ENCODE measurements at regions not wholly inside any gene's neighbourhood (a gene's known extent, or its start where the extent isn't known, plus 50 kb on each side); places are given as distances from the start of the nearest gene placed in this dataset.

DNA sequence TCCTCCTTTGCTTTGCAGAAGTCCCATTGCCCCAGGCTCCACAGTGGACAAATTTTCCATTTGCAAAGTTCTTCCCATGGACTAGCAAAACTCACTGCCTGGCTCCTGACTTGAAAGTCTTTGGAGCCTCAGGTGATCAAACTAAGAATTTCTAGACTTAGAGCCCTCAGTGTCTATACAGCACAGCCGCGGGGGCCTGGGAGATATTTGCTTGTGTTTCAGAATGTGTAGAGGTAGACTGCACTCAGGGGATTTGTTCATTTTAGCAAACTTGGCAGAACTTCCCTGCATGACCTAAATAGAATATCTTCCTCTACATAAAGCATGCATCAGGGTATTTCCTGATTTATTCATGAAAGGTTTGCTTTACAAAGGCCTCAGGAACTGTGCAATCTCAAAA is 384.2 kb upstream of the ZNF462 start:
- H3K36me3 ChIP-seq (replicated peaks in 1 of 2; ENCODE audit: insufficient read depth in 1 of 2, low read depth in 2 of 2), result no peaks in the 10 kb centered on the region
- no peaks in the 10 kb centered on the region for H3K4me1 ChIP-seq
- H3K27me3 ChIP-seq, result no peaks in the 10 kb centered on the region
- H3K4me3 ChIP-seq, result no peak overlapping the region
- 78 to 90% methylated on average over 2 of the region's 2 CpGs for WGBS, 2 donors
- ATAC-seq (no peak), DNase-seq (no peak)
- no peak for TF ChIP-seq POLR2A (IDR thresholded peaks at IDR 0.05)
- TF ChIP-seq, protein P1, sequence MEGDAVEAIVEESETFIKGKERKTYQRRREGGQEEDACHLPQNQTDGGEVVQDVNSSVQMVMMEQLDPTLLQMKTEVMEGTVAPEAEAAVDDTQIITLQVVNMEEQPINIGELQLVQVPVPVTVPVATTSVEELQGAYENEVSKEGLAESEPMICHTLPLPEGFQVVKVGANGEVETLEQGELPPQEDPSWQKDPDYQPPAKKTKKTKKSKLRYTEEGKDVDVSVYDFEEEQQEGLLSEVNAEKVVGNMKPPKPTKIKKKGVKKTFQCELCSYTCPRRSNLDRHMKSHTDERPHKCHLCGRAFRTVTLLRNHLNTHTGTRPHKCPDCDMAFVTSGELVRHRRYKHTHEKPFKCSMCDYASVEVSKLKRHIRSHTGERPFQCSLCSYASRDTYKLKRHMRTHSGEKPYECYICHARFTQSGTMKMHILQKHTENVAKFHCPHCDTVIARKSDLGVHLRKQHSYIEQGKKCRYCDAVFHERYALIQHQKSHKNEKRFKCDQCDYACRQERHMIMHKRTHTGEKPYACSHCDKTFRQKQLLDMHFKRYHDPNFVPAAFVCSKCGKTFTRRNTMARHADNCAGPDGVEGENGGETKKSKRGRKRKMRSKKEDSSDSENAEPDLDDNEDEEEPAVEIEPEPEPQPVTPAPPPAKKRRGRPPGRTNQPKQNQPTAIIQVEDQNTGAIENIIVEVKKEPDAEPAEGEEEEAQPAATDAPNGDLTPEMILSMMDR (IDR thresholded peaks at IDR 0.05), result no peak
- no peaks in the 10 kb centered on the region for H3K9me3 ChIP-seq
- intact Hi-C loops (cut with DNase I), result no loop called here
- no peak overlapping the region for H3K27ac ChIP-seq

- H3K4me3 ChIP-seq, result no peak overlapping the region
- no peaks in the 10 kb centered on the region for H3K4me1 ChIP-seq
- no peak for DNase-seq
- H3K36me3 ChIP-seq (replicated peaks in 1 of 2; ENCODE audit: insufficient read depth in 1 of 2, low read depth in 2 of 2), result no peaks in the 10 kb centered on the region
- H3K27ac ChIP-seq, result no peak overlapping the region
- intact Hi-C loops (cut with DNase I), result no loop called here
- no peaks in the 10 kb centered on the region for H3K9me3 ChIP-seq
- H3K27me3 ChIP-seq, result no peaks in the 10 kb centered on the region
- WGBS, 2 donors, result 42 to 49% methylated on average over 5 of the region's 5 CpGs
- ATAC-seq, result no peak
- TF ChIP-seq POLR2A (IDR thresholded peaks at IDR 0.05), result no peak
- TF ChIP-seq, protein P1 (IDR thresholded peaks at IDR 0.05), result no peak
Observed at GRCh38 chr9:106479679-106480078, 383.3 kb upstream of the ZNF462 start.

GRCh38 chr9:106481013-106481609 is 381.9 kb upstream of the ZNF462 start:
- no peak for ATAC-seq
- Histone ChIP-seq H3K4me1 (no peaks in the 10 kb centered on the region), H3K9me3 (no peaks in the 10 kb centered on the region), H3K36me3 (replicated peaks in 1 of 2; ENCODE audit: insufficient read depth in 1 of 2, low read depth in 2 of 2) (no peaks in the 10 kb centered on the region), H3K27ac (no peak overlapping the region), H3K27me3 (no peaks in the 10 kb centered on the region), H3K4me3 (no peak overlapping the region)
- no peak for DNase-seq
- TF ChIP-seq, protein P1 (IDR thresholded peaks at IDR 0.05), result no peak
- no peak for TF ChIP-seq POLR2A (IDR thresholded peaks at IDR 0.05)
- intact Hi-C loops (cut with DNase I), result no loop called here
- WGBS, 2 donors, result 49 to 60% methylated on average over 5 of the region's 5 CpGs

DNA sequence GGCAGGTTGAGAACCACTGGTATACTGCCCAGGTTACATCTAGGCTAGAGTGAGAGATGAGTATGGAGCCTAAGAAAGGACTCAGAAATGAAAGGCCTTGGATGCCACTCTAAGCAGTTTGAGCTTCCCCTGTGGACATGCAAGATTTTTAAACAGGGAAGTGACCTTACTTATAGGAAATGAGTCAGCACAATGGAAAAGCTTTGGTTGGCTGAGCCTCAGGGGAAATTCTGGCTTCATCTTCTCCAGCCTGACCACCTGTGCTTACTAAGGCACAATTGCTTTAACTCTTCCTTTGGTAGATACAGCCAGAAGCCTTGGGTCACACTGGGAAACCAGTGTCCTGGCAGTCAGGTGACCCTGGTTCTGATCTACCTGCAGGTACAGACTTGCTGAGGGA is 380.2 kb upstream of the ZNF462 start:
- H3K4me3 ChIP-seq, result no peak overlapping the region
- no peaks in the 10 kb centered on the region for H3K36me3 ChIP-seq (replicated peaks in 1 of 2; ENCODE audit: insufficient read depth in 1 of 2, low read depth in 2 of 2)
- H3K27ac ChIP-seq, result no peak overlapping the region
- no peaks in the 10 kb centered on the region for H3K4me1 ChIP-seq
- no peaks in the 10 kb centered on the region for H3K27me3 ChIP-seq
- intact Hi-C loops (cut with DNase I), result no loop called here
- DNase-seq (no peak), ATAC-seq (no peak)
- no peak for TF ChIP-seq POLR2A (IDR thresholded peaks at IDR 0.05)
- TF ChIP-seq, protein P1 (IDR thresholded peaks at IDR 0.05), result no peak
- no peaks in the 10 kb centered on the region for H3K9me3 ChIP-seq

GRCh38 chr9:106486685-106487084 is 376.3 kb upstream of the ZNF462 start:
- intact Hi-C loops (cut with DNase I), result no loop called here
- 59 to 78% methylated on average over 4 to 5 of the region's 5 CpGs for WGBS, 2 donors
- no peak for ATAC-seq

More at GRCh38 chr9:106486685-106487084, 376.3 kb upstream of the ZNF462 start:
- DNase-seq, result no peak
- Histone ChIP-seq H3K36me3 (replicated peaks in 1 of 2; ENCODE audit: insufficient read depth in 1 of 2, low read depth in 2 of 2) (no peaks in the 10 kb centered on the region), H3K4me3 (no peak overlapping the region), H3K9me3 (no peaks in the 10 kb centered on the region), H3K27me3 (no peaks in the 10 kb centered on the region), H3K27ac (no peak overlapping the region), H3K4me1 (no peaks in the 10 kb centered on the region)
- TF ChIP-seq, protein P1 (IDR thresholded peaks at IDR 0.05), result no peak
- TF ChIP-seq POLR2A (IDR thresholded peaks at IDR 0.05), result no peak
